NCI-H187 (cell line): ENCODE measurements at regions not wholly inside any gene's neighbourhood (a gene's known extent, or its start where the extent isn't known, plus 50 kb on each side); places are given as distances from the start of the nearest gene placed in this dataset.

Experiments used
- DNase-seq, 2 experiments: peaks; one replicate each; lab custom pipeline; 2025; lab: John Stamatoyannopoulos, UW

- no peak for DNase-seq
Observed at GRCh38 chr1:60345621-60346020, 272.1 kb upstream of the C1orf87 start.

GRCh38 chr1:60345049-60345448 lies 271.5 kb upstream of the C1orf87 start:
- DNase-seq = no peak

- DNase-seq = no peak
Observed at GRCh38 chr1:60343736-60344135, 270.2 kb upstream of the C1orf87 start.

- no peak for DNase-seq
Observed at GRCh38 chr1:60342569-60342968, 269.0 kb upstream of the C1orf87 start.

- DNase-seq = no peak
Observed at GRCh38 chr1:60341274-60341673, 267.7 kb upstream of the C1orf87 start.

GRCh38 chr1:60331647-60332046 lies 258.1 kb upstream of the C1orf87 start:
- DNase-seq = no peak

GRCh38 chr1:60329651-60330050 lies 256.1 kb upstream of the C1orf87 start:
- no peak for DNase-seq

GRCh38 chr1:60311838-60312237 lies 238.3 kb upstream of the C1orf87 start:
- DNase-seq = no peak

GRCh38 chr1:60299581-60299980 lies 226.0 kb upstream of the C1orf87 start:
- DNase-seq = no peak

GRCh38 chr1:60298290-60298689 lies 224.7 kb upstream of the C1orf87 start:
- no peak for DNase-seq

- DNase-seq = no peak
Observed at GRCh38 chr1:60296794-60297193, 223.2 kb upstream of the C1orf87 start.

GRCh38 chr1:60292140-60292539 lies 218.6 kb upstream of the C1orf87 start:
- no peak for DNase-seq

- DNase-seq = no peak
Observed at GRCh38 chr1:60290393-60290792, 216.8 kb upstream of the C1orf87 start.

- DNase-seq = no peak
Observed at GRCh38 chr1:60287536-60287935, 214.0 kb upstream of the C1orf87 start.

- no peak for DNase-seq
Observed at GRCh38 chr1:60283690-60284089, 210.1 kb upstream of the C1orf87 start.

- no peak for DNase-seq
Observed at GRCh38 chr1:60281360-60281932, 207.9 kb upstream of the C1orf87 start.

GRCh38 chr1:60280819-60281218 lies 207.2 kb upstream of the C1orf87 start:
- DNase-seq = no peak

- no peak for DNase-seq
Observed at GRCh38 chr1:60280256-60280655, 206.7 kb upstream of the C1orf87 start.

GRCh38 chr1:60279798-60280197 lies 206.2 kb upstream of the C1orf87 start:
- DNase-seq = no peak

GRCh38 chr1:60277269-60277668 lies 203.7 kb upstream of the C1orf87 start:
- no peak for DNase-seq

GRCh38 chr1:60274422-60275290 lies 201.1 kb upstream of the C1orf87 start:
- DNase-seq = no peak

- DNase-seq = no peak
Observed at GRCh38 chr1:60273185-60273584, 199.6 kb upstream of the C1orf87 start.

GRCh38 chr1:60271041-60271440 lies 197.5 kb upstream of the C1orf87 start:
- DNase-seq = no peak

- DNase-seq = no peak
Observed at GRCh38 chr1:60268451-60268850, 194.9 kb upstream of the C1orf87 start.
